Testis (tissue), 2 donors: ENCODE measurements at regions not wholly inside any gene's neighbourhood (a gene's known extent, or its start where the extent isn't known, plus 50 kb on each side); places are given as distances from the start of the nearest gene placed in this dataset.

Experiments used
- CTCF ChIP-seq, 3 experiments: fragments of 450-650 bp in 2 of 3; fragments of 200-600 bp in 1 of 3; sonication (generic) in 1 of 3; IDR thresholded peaks; one replicate each; pipeline ENCODE4 v1.5.1; 2016 to 2019; ENCODE audit warnings: antibody characterized with exemption in 3 of 3, mild to moderate bottlenecking in 2 of 3, moderate library complexity in 1 of 3
- POLR2A ChIP-seq: fragments of 450-650 bp; IDR thresholded peaks from one replicate; pipeline ENCODE4 v1.6.1; 2017; ENCODE audit warnings: antibody characterized with exemption, mild to moderate bottlenecking, moderate library complexity

GRCh38 chr18:64888956-64889355, 740.1 kb upstream of the LINC00305 start:
- no peak for TF ChIP-seq CTCF (IDR thresholded peaks at IDR 0.05)
- TF ChIP-seq POLR2A = no peak
